AG04450 (cell line): ENCODE measurements at regions not wholly inside any gene's neighbourhood (a gene's known extent, or its start where the extent isn't known, plus 50 kb on each side); places are given as distances from the start of the nearest gene placed in this dataset.

Experiments used
- CTCF ChIA-PET: fragments of 300-600, 350-600 bp; formaldehyde crosslinking; extraction: SDS; loops from one replicate; lab custom pipeline; 2022; ENCODE audit warnings: antibody characterized with exemption, inconsistent platforms; lab: Charles Lee
- POLR2A ChIA-PET: fragments of 350-600 bp; formaldehyde crosslinking; extraction: SDS; loops from one replicate; lab custom pipeline; 2021; ENCODE audit warnings: antibody characterized with exemption, inconsistent platforms; lab: Yijun Ruan, JAX
- DNase-seq: peaks from one replicate; pipeline ENCODE4 v3.0.0-alpha.2; 2011; ENCODE audit warnings: low read depth, low spot score
- H3K27ac ChIP-seq: one replicate; pipeline ENCODE4 v1.5.1; 2012; ENCODE audit warnings: low read depth, low read length, control low read depth
- H3K27me3 ChIP-seq: one replicate; pipeline ENCODE4 v1.6.0; 2012; ENCODE audit warnings: low read length; ENCODE audit not compliant: control insufficient read depth, insufficient read depth
- H3K4me3 ChIP-seq: 2 replicates; pipeline ENCODE4 v1.5.1; 2011; ENCODE audit warnings: mild to moderate bottlenecking, low read depth, low read length, control low read depth
- H3K9me3 ChIP-seq: 2 replicates; pipeline ENCODE4 v1.5.1; 2012; ENCODE audit warnings: low read length; ENCODE audit not compliant: control insufficient read depth, insufficient read depth
- CTCF ChIP-seq: IDR thresholded peaks from 2 replicates; pipeline ENCODE4 v1.5.1; 2011; ENCODE audit warnings: low read depth, low read length, control low read depth, inconsistent platforms

DNA sequence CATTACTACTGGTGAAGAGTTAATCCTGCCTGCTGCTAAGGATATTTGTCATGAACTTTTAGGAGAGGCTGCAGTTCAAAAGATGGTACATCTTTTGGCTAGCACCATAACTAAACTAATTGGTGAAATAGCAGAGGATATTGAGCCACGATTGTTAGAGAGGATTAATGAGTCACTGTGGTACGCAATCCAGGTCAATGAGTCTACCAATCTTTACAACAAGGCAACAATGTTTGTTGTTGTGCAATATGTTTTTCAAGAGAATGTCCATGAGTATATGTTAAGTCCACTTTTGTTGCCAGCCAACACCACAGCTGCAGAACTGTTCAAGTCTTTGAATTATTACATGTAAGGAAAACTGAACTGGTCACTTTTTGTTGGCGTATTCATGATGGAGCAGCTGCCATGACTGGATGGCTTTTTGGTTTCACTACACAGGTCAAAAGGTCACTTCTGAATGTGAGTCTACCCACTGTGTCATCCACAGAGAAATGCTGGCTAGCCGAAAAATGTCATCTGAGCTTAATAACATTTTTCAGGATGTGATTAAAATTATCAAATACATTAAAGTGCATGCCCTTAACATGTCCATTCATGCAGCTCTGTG, 402.6 kb upstream of the KIF2B start:
- CTCF ChIA-PET = no interaction called here
- no peak for TF ChIP-seq CTCF
- H3K27me3 ChIP-seq = no peaks in the 10 kb centered on the region
- POLR2A ChIA-PET = no interaction called here
- no peak overlapping the region for H3K4me3 ChIP-seq
- H3K27ac ChIP-seq = no peak overlapping the region
- peaks cover 8% of the 10 kb centered on the region; the same call in 1 of the 2 replicates for H3K9me3 ChIP-seq
- DNase-seq = no peak

DNA sequence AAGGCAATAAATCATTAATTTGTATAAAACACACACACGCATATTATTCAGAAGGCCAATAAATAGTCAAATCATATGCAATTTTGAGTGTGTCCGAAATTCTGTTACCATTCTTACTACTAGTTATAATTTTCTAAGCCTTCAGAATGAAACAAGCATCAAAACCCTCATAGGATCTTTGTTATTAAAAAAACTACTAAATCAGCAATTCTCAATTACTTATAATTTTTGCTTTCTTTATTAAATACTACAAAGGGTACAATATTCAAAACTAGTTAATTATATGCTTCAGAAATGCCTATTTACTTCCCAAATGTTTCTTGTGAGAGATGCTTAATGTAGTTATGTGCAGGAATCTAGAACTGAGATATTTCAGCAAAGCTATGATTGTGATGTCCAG, 413.1 kb upstream of the KIF2B start:
- DNase-seq = no peak
- Histone ChIP-seq H3K4me3 (no peak overlapping the region), H3K27ac (no peak overlapping the region), H3K9me3 (peaks cover 2% of the 10 kb centered on the region), H3K27me3 (no peaks in the 10 kb centered on the region)
- TF ChIP-seq CTCF = no peak
- ChIA-PET CTCF (no interaction called here), POLR2A (no interaction called here)

GRCh38 chr17:53406907-53407306, 415.8 kb upstream of the KIF2B start:
- CTCF ChIA-PET = no interaction called here
- Histone ChIP-seq H3K27me3 (no peaks in the 10 kb centered on the region), H3K9me3 (peaks cover 3% of the 10 kb centered on the region), H3K27ac (no peak overlapping the region), H3K4me3 (no peak overlapping the region)
- POLR2A ChIA-PET = no interaction called here
- DNase-seq = no peak
- TF ChIP-seq CTCF = no peak

- ChIA-PET POLR2A (no interaction called here), CTCF (no interaction called here)
- H3K9me3 ChIP-seq = no peaks in the 10 kb centered on the region; the same call in 1 of the 2 replicates
- H3K27me3 ChIP-seq = no peaks in the 10 kb centered on the region
- no peak for TF ChIP-seq CTCF
- no peak overlapping the region for H3K4me3 ChIP-seq
- DNase-seq = no peak
- no peak overlapping the region for H3K27ac ChIP-seq
Observed at GRCh38 chr17:53391197-53391596, 431.5 kb upstream of the KIF2B start.

DNA sequence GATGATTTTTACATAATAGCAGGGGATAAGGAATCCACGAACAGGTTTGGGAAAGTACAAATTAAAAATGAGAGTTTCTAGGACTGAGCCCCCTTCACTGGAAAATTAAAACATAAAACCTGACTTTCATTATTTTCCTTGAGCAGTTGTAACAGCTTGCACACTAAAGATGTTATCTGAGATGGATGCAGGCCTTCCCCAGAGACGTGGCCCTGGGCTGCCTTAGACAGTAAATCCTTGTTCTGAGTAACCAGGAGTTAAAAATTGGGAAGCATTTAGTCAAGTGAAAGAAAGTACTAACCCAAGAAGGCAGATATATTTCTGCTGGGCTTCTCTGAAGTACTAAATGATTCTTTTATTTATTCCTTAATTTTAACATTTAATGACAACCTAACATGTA, 432.2 kb upstream of the KIF2B start:
- POLR2A ChIA-PET = no interaction called here
- H3K27me3 ChIP-seq = no peaks in the 10 kb centered on the region
- CTCF ChIA-PET = no interaction called here
- H3K9me3 ChIP-seq = no peaks in the 10 kb centered on the region; the same call in 1 of the 2 replicates
- no peak overlapping the region for H3K27ac ChIP-seq
- H3K4me3 ChIP-seq = no peak overlapping the region
- no peak for TF ChIP-seq CTCF
- no peak for DNase-seq
